GM23248 (cell line): ENCODE measurements at regions not wholly inside any gene's neighbourhood (a gene's known extent, or its start where the extent isn't known, plus 50 kb on each side); places are given as distances from the start of the nearest gene placed in this dataset.

ENCODE experiments used
- DNase-seq: peaks from one replicate; pipeline ENCODE4 v3.0.0-alpha.2; 2015
- H2AFZ ChIP-seq: fragments of 200-600 bp; sonication (generic); 2 replicates; pipeline ENCODE4 v1.6.1; 2016; ENCODE audit warnings: antibody characterized with exemption
- H3F3A ChIP-seq: fragments of 200-600 bp; sonication (generic); 2 replicates; pipeline ENCODE4 v1.6.1; 2016; ENCODE audit warnings: mild to moderate bottlenecking, antibody characterized with exemption, mixed run types; ENCODE audit not compliant: insufficient read depth
- H3K27ac ChIP-seq: fragments of 200-600 bp; sonication (generic); 2 replicates; pipeline ENCODE4 v1.5.1; 2016; ENCODE audit warnings: mild to moderate bottlenecking
- H3K27me3 ChIP-seq: fragments of 200-600 bp; sonication (generic); replicated peaks from 2 replicates; pipeline ENCODE4 v1.6.1; 2016; ENCODE audit warnings: mild to moderate bottlenecking; ENCODE audit not compliant: insufficient read depth
- H3K36me3 ChIP-seq: fragments of 200-600 bp; sonication (generic); 2 replicates; pipeline ENCODE4 v1.6.1; 2016; ENCODE audit warnings: low read depth, mild to moderate bottlenecking
- H3K4me1 ChIP-seq: fragments of 200-600 bp; sonication (generic); 2 replicates; pipeline ENCODE4 v1.6.1; 2016; ENCODE audit warnings: mild to moderate bottlenecking; ENCODE audit not compliant: insufficient read depth
- H3K4me2 ChIP-seq: fragments of 200-600 bp; sonication (generic); one replicate; pipeline ENCODE4 v1.6.1; 2016; ENCODE audit warnings: mild to moderate bottlenecking; ENCODE audit not compliant: unreplicated experiment
- H3K4me3 ChIP-seq: fragments of 200-600 bp; sonication (generic); 2 replicates; pipeline ENCODE4 v1.5.1; 2016; ENCODE audit warnings: mild to moderate bottlenecking
- H3K79me2 ChIP-seq: fragments of 200-600 bp; sonication (generic); 2 replicates; pipeline ENCODE4 v1.6.1; 2016; ENCODE audit warnings: mild to moderate bottlenecking; ENCODE audit not compliant: insufficient read depth
- H3K9ac ChIP-seq: fragments of 200-600 bp; sonication (generic); 2 replicates; pipeline ENCODE4 v1.6.1; 2016; ENCODE audit warnings: mild to moderate bottlenecking
- H3K9me2 ChIP-seq: fragments of 200-600 bp; sonication (generic); 2 replicates; pipeline ENCODE4 v1.6.1; 2016; ENCODE audit warnings: mixed run types, mild to moderate bottlenecking, moderate library complexity; ENCODE audit not compliant: insufficient read depth
- H3K9me3 ChIP-seq: fragments of 200-600 bp; sonication (generic); one replicate; pipeline ENCODE4 v1.6.1; 2017; ENCODE audit warnings: low read depth
- H4K20me1 ChIP-seq: fragments of 200-600 bp; sonication (generic); 2 replicates; pipeline ENCODE4 v1.6.0; 2016; ENCODE audit not compliant: insufficient read depth
- EZH2 ChIP-seq: fragments of 200-600 bp; sonication (generic); IDR thresholded peaks from 2 replicates; pipeline ENCODE4 v1.6.1; 2018; ENCODE audit warnings: antibody characterized with exemption, mild to moderate bottlenecking; ENCODE audit not compliant: insufficient read depth, poor library complexity, severe bottlenecking
- EZH2phosphoT487 ChIP-seq: fragments of 200-600 bp; sonication (generic); IDR thresholded peaks from 2 replicates; pipeline ENCODE4 v1.6.1; 2018; ENCODE audit warnings: antibody characterized with exemption, moderate library complexity, mild to moderate bottlenecking, low read depth; ENCODE audit not compliant: insufficient read depth
- WGBS, 2 experiments: methylation state at CpG; one replicate each; pipeline ENCODE4 v1.1.6; 2015 to 2017; ENCODE audit warnings: low lambda C conversion rate in 2 of 2, low coverage in 1 of 2; ENCODE audit errors: missing lambda C conversion rate in 2 of 2; 5-methylcytosine and 5-hydroxymethylcytosine counted together
- in situ Hi-C: fragments of 300-500 bp; cut with MboI; formaldehyde crosslinking; loops from 2 replicates; pipeline ENCODE4 v1.15.0; 2020

DNA sequence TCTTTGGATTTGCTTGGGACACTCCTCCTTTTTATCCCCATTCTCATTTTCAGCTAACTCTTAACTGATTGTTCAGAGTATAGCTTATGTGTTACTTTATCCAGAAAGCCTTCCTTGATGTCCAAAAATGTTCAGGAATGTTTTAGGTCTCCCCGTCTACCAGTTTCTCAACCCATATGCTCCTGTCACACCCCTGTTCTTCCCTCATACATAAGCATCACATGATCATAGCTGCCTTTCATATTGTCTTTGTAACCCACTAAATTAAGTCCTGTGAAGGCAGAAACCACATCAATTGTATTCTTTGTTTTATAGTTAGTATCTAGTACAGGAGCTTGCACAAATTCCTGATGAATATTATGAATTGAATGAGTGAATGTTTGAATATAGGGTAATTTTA, 321.9 kb upstream of the ACTBL2 start:
- H3K27ac ChIP-seq = peak overlapping the region; percentile 61
- no peaks in the 10 kb centered on the region for H3K27me3 ChIP-seq
- H4K20me1 ChIP-seq = no peaks in the 10 kb centered on the region
- H3F3A ChIP-seq = peaks cover 22% of the 10 kb centered on the region
- no peaks in the 10 kb centered on the region for H3K9me2 ChIP-seq
- peaks cover 30% of the 10 kb centered on the region for H3K4me1 ChIP-seq
- H3K4me3 ChIP-seq = no peak overlapping the region
- no peak overlapping the region for H2AFZ ChIP-seq
- in situ Hi-C loops = no loop called here
- TF ChIP-seq EZH2 (no peak), EZH2phosphoT487 (no peak)
- no peaks in the 10 kb centered on the region for H3K36me3 ChIP-seq
- WGBS, 2 experiments = 96 to 100% methylated on average over 1 of the region's 1 CpG
- H3K79me2 ChIP-seq = no peaks in the 10 kb centered on the region
- DNase-seq = no peak
- H3K9ac ChIP-seq = peak overlapping the region; percentile 14; the same call in 1 of the 2 replicates
- H3K9me3 ChIP-seq = no peaks in the 10 kb centered on the region
- peak overlapping the region; percentile 19 for H3K4me2 ChIP-seq

- no peaks in the 10 kb centered on the region for H3K79me2 ChIP-seq
- no peaks in the 10 kb centered on the region for H3K9me3 ChIP-seq
- no peak overlapping the region for H3K4me3 ChIP-seq
- H2AFZ ChIP-seq = no peak overlapping the region
- DNase-seq = peak; percentile 83
- peaks cover 30% of the 10 kb centered on the region for H3K4me1 ChIP-seq
- H3K9me2 ChIP-seq = no peaks in the 10 kb centered on the region
- H3K27me3 ChIP-seq = no peaks in the 10 kb centered on the region
- in situ Hi-C loops = no loop called here
- H3K4me2 ChIP-seq = peak overlapping the region; percentile 54
- WGBS, 2 experiments = 10 to 11% methylated on average over 2 of the region's 2 CpGs
- H4K20me1 ChIP-seq = no peaks in the 10 kb centered on the region
- H3K27ac ChIP-seq = peak overlapping the region; percentile 61
- peaks cover 22% of the 10 kb centered on the region for H3F3A ChIP-seq
- TF ChIP-seq EZH2phosphoT487 = no peak
- TF ChIP-seq EZH2 = no peak
- H3K36me3 ChIP-seq = no peaks in the 10 kb centered on the region
- H3K9ac ChIP-seq = peak overlapping the region; percentile 14; the same call in 1 of the 2 replicates
Observed at GRCh38 chr5:57804007-57804444, 321.4 kb upstream of the ACTBL2 start.

DNA sequence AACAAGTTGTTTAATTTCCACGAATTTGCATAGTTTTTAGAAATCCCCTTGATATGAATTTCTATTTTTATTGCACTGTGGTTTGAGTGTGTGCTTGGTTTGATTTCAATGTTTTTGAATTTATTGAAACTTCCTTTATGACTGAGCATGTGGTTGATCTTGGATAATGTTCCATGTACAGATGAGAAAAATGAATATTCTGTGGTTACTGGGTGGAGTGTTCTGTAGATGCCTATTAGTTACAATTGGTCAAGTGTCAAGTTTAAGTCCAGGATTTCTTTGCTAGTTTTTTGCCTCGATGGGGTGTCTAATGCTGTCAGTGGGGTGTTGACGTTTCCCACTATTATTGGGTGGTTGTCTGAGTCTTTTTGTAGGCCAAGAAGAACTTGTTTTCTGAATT, 319.5 kb upstream of the ACTBL2 start:
- Histone ChIP-seq H3K27ac (no peak overlapping the region), H2AFZ (no peak overlapping the region), H3K27me3 (no peaks in the 10 kb centered on the region), H3K4me1 (peaks cover 30% of the 10 kb centered on the region), H3K4me2 (no peak overlapping the region), H4K20me1 (no peaks in the 10 kb centered on the region), H3F3A (peaks cover 22% of the 10 kb centered on the region), H3K9me2 (no peaks in the 10 kb centered on the region), H3K36me3 (no peaks in the 10 kb centered on the region), H3K79me2 (no peaks in the 10 kb centered on the region), H3K4me3 (no peak overlapping the region), H3K9ac (no peak overlapping the region), H3K9me3 (no peaks in the 10 kb centered on the region)
- TF ChIP-seq EZH2phosphoT487 = no peak
- no peak for TF ChIP-seq EZH2
- 72 to 76% methylated on average over 3 of the region's 3 CpGs for WGBS, 2 experiments
- DNase-seq = no peak
- in situ Hi-C loops = no loop called here

GRCh38 chr5:57795203-57795602, 312.6 kb upstream of the ACTBL2 start:
- Histone ChIP-seq H3K4me2 (no peak overlapping the region), H3K9ac (no peak overlapping the region), H3K27ac (no peak overlapping the region), H3K9me3 (no peaks in the 10 kb centered on the region), H3K27me3 (no peaks in the 10 kb centered on the region), H3K36me3 (no peaks in the 10 kb centered on the region), H3K4me1 (no peaks in the 10 kb centered on the region), H3K79me2 (no peaks in the 10 kb centered on the region), H2AFZ (no peak overlapping the region), H3K4me3 (no peak overlapping the region), H3F3A (no peaks in the 10 kb centered on the region), H3K9me2 (no peaks in the 10 kb centered on the region), H4K20me1 (no peaks in the 10 kb centered on the region)
- DNase-seq = no peak
- 52 to 75% methylated on average over 1 of the region's 1 CpG for WGBS, 2 experiments
- TF ChIP-seq EZH2phosphoT487 (no peak), EZH2 (no peak)
- in situ Hi-C loops = no loop called here

DNA sequence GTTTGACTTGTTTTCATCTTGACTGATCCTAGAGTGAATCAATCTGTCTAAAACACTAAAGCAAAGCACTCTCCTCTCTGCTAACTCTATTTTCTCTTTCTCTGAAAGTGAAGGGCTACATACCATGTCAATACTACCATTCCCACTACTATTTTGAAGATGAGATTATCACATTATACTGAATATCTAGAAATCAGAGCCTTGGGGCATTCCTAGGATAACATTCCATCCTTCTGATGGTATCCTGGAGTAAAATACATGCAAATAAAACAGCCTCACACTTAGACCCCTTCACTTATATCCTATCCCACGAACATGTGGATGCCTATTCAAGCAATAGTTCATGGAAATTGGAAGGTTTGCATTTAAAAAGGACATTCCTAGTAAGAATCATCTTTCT, 309.3 kb upstream of the ACTBL2 start:
- Histone ChIP-seq H3K9ac (no peak overlapping the region), H2AFZ (no peak overlapping the region), H3K27ac (no peak overlapping the region), H3K27me3 (no peaks in the 10 kb centered on the region), H3K4me1 (no peaks in the 10 kb centered on the region), H3K4me3 (no peak overlapping the region), H3K9me3 (no peaks in the 10 kb centered on the region), H3K9me2 (no peaks in the 10 kb centered on the region), H3K4me2 (no peak overlapping the region), H3K36me3 (no peaks in the 10 kb centered on the region), H3F3A (no peaks in the 10 kb centered on the region), H3K79me2 (no peaks in the 10 kb centered on the region), H4K20me1 (no peaks in the 10 kb centered on the region)
- 60 to 84% methylated on average over 1 of the region's 1 CpG for WGBS, 2 experiments
- no peak for TF ChIP-seq EZH2phosphoT487
- TF ChIP-seq EZH2 = no peak
- in situ Hi-C loops = no loop called here
- DNase-seq = no peak
